HCT116 (cell line): ENCODE measurements at regions not wholly inside any gene's neighbourhood (a gene's known extent, or its start where the extent isn't known, plus 50 kb on each side); places are given as distances from the start of the nearest gene placed in this dataset.

ENCODE experiments used
- ATAC-seq: fragments of 200-7000 bp; cut with Tn5 transposase; 2 replicates; pipeline ENCODE4 v1.9.1; 2020; ENCODE audit warnings: mild to moderate bottlenecking, moderate library complexity
- BruUV-seq: library from RNA; stranded (reverse); fragments of 400-500 nt; replicated peaks from 2 replicates; lab custom pipeline; 2021; lab: Mats Ljungman, UMichigan
- CTCF ChIA-PET: fragments of 300-600 bp; sonication (Branson Sonifier 250); formaldehyde crosslinking; loops from one replicate; lab custom pipeline; 2021; ENCODE audit warnings: antibody characterized with exemption; lab: Charles Lee
- POLR2A ChIA-PET: fragments of 300-600, 350-600 bp; sonication (Branson Sonifier 250); formaldehyde crosslinking; loops from one replicate; lab custom pipeline; 2021; ENCODE audit warnings: antibody characterized with exemption; lab: Charles Lee
- RAD21 ChIA-PET, 2 experiments: fragments of 300-600 bp; sonication (Branson Sonifier 250); formaldehyde crosslinking; loops; one replicate each; lab custom pipeline; 2023; ENCODE audit warnings: low total read pairs in 2 of 2; ENCODE audit not compliant: uncharacterized antibody in 2 of 2, unreplicated experiment in 2 of 2, low non-redundant PET in 1 of 2; lab: Charles Lee
- DNase-seq: peaks from one replicate; pipeline ENCODE4 v3.0.0-alpha.2; 2010; ENCODE audit warnings: low read depth, low spot score
- H2AFZ ChIP-seq: fragments of 200-600 bp; shearing (Covaris generic), sonication (generic); 2 replicates; pipeline ENCODE4 v1.6.1; 2017; ENCODE audit warnings: low read depth, mixed run types, mixed read lengths, antibody characterized with exemption, low read length; ENCODE audit not compliant: poor library complexity, severe bottlenecking
- H3K27ac ChIP-seq: 2 replicates; pipeline ENCODE4 v1.5.1; 2012; ENCODE audit warnings: low read depth, low read length
- H3K27me3 ChIP-seq: fragments of 200-600 bp; sonication (generic); 2 replicates; pipeline ENCODE4 v1.6.1; 2016; ENCODE audit warnings: mixed run types, low read length, mixed read lengths; ENCODE audit not compliant: insufficient read depth
- H3K36me3 ChIP-seq, 2 experiments: fragments of 200-500 bp in 1 of 2; fragments of 200-600 bp in 1 of 2; sonication (Bioruptor generic) in 1 of 2; sonication (generic) in 1 of 2; 2 replicates each; pipeline versions ENCODE4 v1.5.1 to v1.6.1; 2014 to 2016; ENCODE audit warnings: low read length in 2 of 2, inconsistent platforms in 1 of 2, mixed read lengths in 1 of 2, mixed run types in 1 of 2; ENCODE audit not compliant: insufficient read depth in 2 of 2, control insufficient read depth in 1 of 2
- H3K4me1 ChIP-seq, 2 experiments: fragments of 200-600 bp in 1 of 2; sonication (generic) in 1 of 2; 2 replicates each; pipeline versions ENCODE4 v1.5.1 to v1.6.1; 2012 to 2017; ENCODE audit warnings: low read length in 2 of 2, inconsistent platforms in 1 of 2, mild to moderate bottlenecking in 1 of 2, mixed read lengths in 1 of 2, mixed run types in 1 of 2, moderate library complexity in 1 of 2; ENCODE audit not compliant: insufficient read depth in 2 of 2, control insufficient read depth in 1 of 2
- H3K4me2 ChIP-seq: fragments of 200-600 bp; sonication (generic); 2 replicates; pipeline ENCODE4 v1.6.1; 2017; ENCODE audit warnings: mixed run types, low read length, mixed read lengths
- H3K4me3 ChIP-seq, 2 experiments: fragments of 200-600 bp in 1 of 2; sonication (generic) in 1 of 2; replicated peaks in 1 of 2; 2 replicates each; pipeline ENCODE4 v1.5.1; 2011 to 2016; ENCODE audit warnings: low read length in 2 of 2, control low read depth in 1 of 2, low read depth in 1 of 2, mild to moderate bottlenecking in 1 of 2, mixed read lengths in 1 of 2, mixed run types in 1 of 2
- H3K79me2 ChIP-seq: fragments of 200-600 bp; sonication (generic); 2 replicates; pipeline ENCODE4 v1.6.1; 2017; ENCODE audit warnings: mild to moderate bottlenecking, mixed run types, low read length, moderate library complexity, mixed read lengths; ENCODE audit not compliant: insufficient read depth
- H3K9ac ChIP-seq: fragments of 200-600 bp; sonication (generic); 2 replicates; pipeline ENCODE4 v1.6.1; 2016; ENCODE audit warnings: low read length, mixed read lengths
- H3K9me2 ChIP-seq: fragments of 200-600 bp; sonication (generic), shearing (Covaris generic); 2 replicates; pipeline ENCODE4 v1.6.1; 2017; ENCODE audit warnings: mixed run types, mild to moderate bottlenecking, moderate library complexity; ENCODE audit not compliant: insufficient read depth
- H3K9me3 ChIP-seq, 2 experiments: fragments of 200-500 bp in 1 of 2; fragments of 200-600 bp in 1 of 2; sonication (Bioruptor generic) in 1 of 2; sonication (generic) in 1 of 2; 2 replicates each; pipeline ENCODE4 v1.6.1; 2014 to 2017; ENCODE audit warnings: low read length in 2 of 2, mixed read lengths in 2 of 2, inconsistent platforms in 1 of 2, low read depth in 1 of 2, mild to moderate bottlenecking in 1 of 2, mixed run types in 1 of 2, moderate library complexity in 1 of 2; ENCODE audit not compliant: control insufficient read depth in 1 of 2, insufficient read depth in 1 of 2
- H4K20me1 ChIP-seq: fragments of 200-600 bp; sonication (generic), shearing (Covaris generic); 2 replicates; pipeline ENCODE4 v1.6.1; 2017; ENCODE audit warnings: mixed run types, mild to moderate bottlenecking, moderate library complexity; ENCODE audit not compliant: insufficient read depth
- CBX3 ChIP-seq: IDR thresholded peaks from 2 replicates; pipeline ENCODE4 v1.6.1; 2012; ENCODE audit warnings: low read depth
- CEBPB ChIP-seq: IDR thresholded peaks from 2 replicates; pipeline ENCODE4 v1.6.1; 2012; ENCODE audit warnings: low read depth
- CTCF ChIP-seq, 3 experiments: fragments of 200-600 bp in 1 of 3; sonication (generic) in 1 of 3; IDR thresholded peaks in 2 of 3; conservative IDR thresholded peaks in 1 of 3; 2 replicates each; pipeline ENCODE4 v1.5.1; 2012 to 2017; ENCODE audit warnings: low read depth in 2 of 3, low read length in 2 of 3, antibody characterized with exemption in 1 of 3, borderline replicate concordance in 1 of 3, control low read depth in 1 of 3, mild to moderate bottlenecking in 1 of 3, mixed read lengths in 1 of 3, mixed run types in 1 of 3, moderate library complexity in 1 of 3; ENCODE audit not compliant: insufficient read depth in 1 of 3
- EGR1 ChIP-seq: IDR thresholded peaks from 2 replicates; pipeline ENCODE4 v1.6.1; 2012; ENCODE audit warnings: low read depth
- EZH2 ChIP-seq: fragments of 200-600 bp; sonication (generic); IDR thresholded peaks from 2 replicates; pipeline ENCODE4 v1.6.1; 2017; ENCODE audit warnings: antibody characterized with exemption, mixed run types
- EZH2phosphoT487 ChIP-seq: fragments of 200-600 bp; IDR thresholded peaks from 2 replicates; pipeline ENCODE4 v1.6.1; 2018; ENCODE audit warnings: antibody characterized with exemption, borderline replicate concordance
- JUND ChIP-seq: IDR thresholded peaks from 2 replicates; pipeline ENCODE4 v1.6.1; 2012
- POLR2AphosphoS5 ChIP-seq: IDR thresholded peaks from 2 replicates; pipeline ENCODE4 v1.6.1; 2011; ENCODE audit warnings: mild to moderate bottlenecking, low read depth, low read length, moderate library complexity
- RAD21 ChIP-seq: IDR thresholded peaks from 2 replicates; pipeline ENCODE4 v1.6.1; 2012; ENCODE audit warnings: low read depth, mild to moderate bottlenecking
- SIN3A ChIP-seq: IDR thresholded peaks from 2 replicates; pipeline ENCODE4 v1.6.1; 2012; ENCODE audit warnings: low read depth
- SP1 ChIP-seq: IDR thresholded peaks from 2 replicates; pipeline ENCODE4 v1.6.1; 2012; ENCODE audit warnings: low read depth
- TCF7L2 ChIP-seq: IDR thresholded peaks from 2 replicates; pipeline ENCODE4 v1.7.0; 2011; ENCODE audit warnings: borderline replicate concordance, inconsistent platforms; ENCODE audit not compliant: insufficient read depth, insufficient read length; ENCODE audit errors: extremely low read depth
- ZFX ChIP-seq: fragments of 450-650 bp; IDR thresholded peaks from 2 replicates; pipeline ENCODE4 v1.6.1; 2017
- intact Hi-C: fragments of 100-400 bp; cut with micrococcal nuclease; formaldehyde crosslinking; loops from 2 replicates; pipeline ENCODE4 v1.10.0; 2022
- TF ChIP-seq, protein P1 (sequence below): IDR thresholded peaks from 2 replicates; pipeline ENCODE4 v1.6.1; 2012
- TF ChIP-seq, protein P2 (sequence below): IDR thresholded peaks from 2 replicates; pipeline ENCODE4 v1.6.1; 2011; ENCODE audit warnings: mild to moderate bottlenecking, low read length, moderate library complexity; ENCODE audit not compliant: insufficient replicate concordance; ENCODE audit errors: extremely low read depth
- TF ChIP-seq, protein P3 (sequence below): IDR thresholded peaks from 2 replicates; pipeline ENCODE4 v1.6.1; 2012

DNA sequence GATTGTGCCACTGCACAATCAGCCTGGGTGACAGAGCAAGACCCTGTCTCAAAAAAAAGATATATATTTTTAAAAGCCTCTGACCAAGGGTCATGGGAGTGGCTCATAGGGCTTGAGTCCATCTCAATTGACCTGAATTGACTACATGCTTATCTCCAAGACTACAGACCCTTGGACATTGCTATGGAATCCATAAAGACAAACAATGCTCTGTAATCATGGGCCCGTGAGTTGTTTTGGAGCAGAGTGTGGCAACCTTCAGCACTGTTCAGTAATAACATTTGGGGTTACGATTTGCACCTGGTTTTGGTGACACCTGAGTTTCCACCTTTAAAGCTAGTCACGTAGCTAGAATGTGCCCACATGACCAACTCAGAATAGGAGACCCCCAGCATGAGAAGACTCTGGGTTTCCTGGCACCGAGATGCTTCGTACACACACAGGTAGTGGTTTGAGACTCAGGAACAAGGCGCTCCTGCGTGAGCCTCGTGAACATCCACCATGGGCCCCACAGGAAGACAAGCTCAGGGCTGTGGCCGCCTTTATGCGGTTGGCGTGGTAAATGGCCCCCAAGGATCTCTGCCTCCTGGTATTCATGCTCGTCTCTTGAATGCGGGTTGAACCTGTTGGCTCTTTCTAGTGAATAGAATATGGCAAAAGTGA, 66.6 kb upstream of the RPH3AL start:
- Histone ChIP-seq H3K4me2 (no peak overlapping the region), H2AFZ (no peak overlapping the region), H3K9me2 (no peaks in the 10 kb centered on the region)
- POLR2A ChIA-PET, result no interaction called here
- TF ChIP-seq TCF7L2 (no peak), CTCF (IDR thresholded peaks at IDR 0.05 in 2 of 3, conservative IDR thresholded peaks at IDR 0.05 in 1 of 3; ENCODE audit: borderline replicate concordance in 1 of 3, insufficient read depth in 1 of 3, low read depth in 2 of 3, low read length in 2 of 3) (no peak), EGR1 (no peak)
- TF ChIP-seq, all 23 proteins: peak for 0
- BruUV-seq, result no TSS peak
- no peaks in the 10 kb centered on the region for H3K36me3 ChIP-seq
- no peaks in the 10 kb centered on the region for H3K79me2 ChIP-seq
- RAD21 ChIA-PET, result no interaction called here
- no peak for DNase-seq
- no peaks in the 10 kb centered on the region for H4K20me1 ChIP-seq
- no peak for ATAC-seq
- H3K4me1 ChIP-seq, result no peaks in the 10 kb centered on the region
- intact Hi-C loops, result no loop called here
- CTCF ChIA-PET, result no interaction called here
- no peak overlapping the region for H3K27ac ChIP-seq
- H3K4me3 ChIP-seq, result no peak overlapping the region
- no peak overlapping the region for H3K9ac ChIP-seq
- no peaks in the 10 kb centered on the region for H3K9me3 ChIP-seq
- H3K27me3 ChIP-seq, result no peaks in the 10 kb centered on the region

DNA sequence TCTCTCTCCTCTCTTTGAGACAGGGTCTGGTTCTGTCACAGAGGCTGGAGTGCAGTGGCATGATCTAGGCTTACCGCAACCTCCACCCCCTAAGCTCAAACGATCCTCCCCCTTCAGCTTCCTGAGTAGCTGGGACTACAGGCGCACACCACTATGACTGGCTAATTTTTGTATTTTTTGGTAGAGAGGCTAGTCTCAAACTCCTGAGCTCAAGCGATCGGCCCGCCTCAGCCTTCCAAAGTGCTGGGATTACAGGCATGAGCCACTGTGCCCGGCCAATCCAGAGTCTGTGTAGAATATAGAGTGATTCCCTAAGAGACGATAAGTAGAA, 65.8 kb upstream of the RPH3AL start:
- Histone ChIP-seq H3K9ac (no peak overlapping the region), H3K9me2 (no peaks in the 10 kb centered on the region), H3K4me3 (no peak overlapping the region), H3K36me3 (no peaks in the 10 kb centered on the region), H3K4me2 (no peak overlapping the region)
- CTCF ChIA-PET, result no interaction called here
- intact Hi-C loops, result no loop called here
- TF ChIP-seq RAD21, result no peak
- TF ChIP-seq, protein P1, sequence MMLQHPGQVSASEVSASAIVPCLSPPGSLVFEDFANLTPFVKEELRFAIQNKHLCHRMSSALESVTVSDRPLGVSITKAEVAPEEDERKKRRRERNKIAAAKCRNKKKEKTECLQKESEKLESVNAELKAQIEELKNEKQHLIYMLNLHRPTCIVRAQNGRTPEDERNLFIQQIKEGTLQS, result no peak
- TF ChIP-seq JUND, result no peak
- TF ChIP-seq TCF7L2, result no peak
- TF ChIP-seq, protein P2, sequence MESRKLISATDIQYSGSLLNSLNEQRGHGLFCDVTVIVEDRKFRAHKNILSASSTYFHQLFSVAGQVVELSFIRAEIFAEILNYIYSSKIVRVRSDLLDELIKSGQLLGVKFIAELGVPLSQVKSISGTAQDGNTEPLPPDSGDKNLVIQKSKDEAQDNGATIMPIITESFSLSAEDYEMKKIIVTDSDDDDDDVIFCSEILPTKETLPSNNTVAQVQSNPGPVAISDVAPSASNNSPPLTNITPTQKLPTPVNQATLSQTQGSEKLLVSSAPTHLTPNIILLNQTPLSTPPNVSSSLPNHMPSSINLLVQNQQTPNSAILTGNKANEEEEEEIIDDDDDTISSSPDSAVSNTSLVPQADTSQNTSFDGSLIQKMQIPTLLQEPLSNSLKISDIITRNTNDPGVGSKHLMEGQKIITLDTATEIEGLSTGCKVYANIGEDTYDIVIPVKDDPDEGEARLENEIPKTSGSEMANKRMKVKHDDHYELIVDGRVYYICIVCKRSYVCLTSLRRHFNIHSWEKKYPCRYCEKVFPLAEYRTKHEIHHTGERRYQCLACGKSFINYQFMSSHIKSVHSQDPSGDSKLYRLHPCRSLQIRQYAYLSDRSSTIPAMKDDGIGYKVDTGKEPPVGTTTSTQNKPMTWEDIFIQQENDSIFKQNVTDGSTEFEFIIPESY, result no peak
- no peak for TF ChIP-seq CBX3
- TF ChIP-seq SIN3A, result no peak
- no peak for TF ChIP-seq EZH2phosphoT487
- no peak for TF ChIP-seq POLR2AphosphoS5
- TF ChIP-seq SP1, result no peak
- TF ChIP-seq ZFX, result no peak
- no peak for TF ChIP-seq EZH2
- no peak for TF ChIP-seq CEBPB
- TF ChIP-seq, protein P3, sequence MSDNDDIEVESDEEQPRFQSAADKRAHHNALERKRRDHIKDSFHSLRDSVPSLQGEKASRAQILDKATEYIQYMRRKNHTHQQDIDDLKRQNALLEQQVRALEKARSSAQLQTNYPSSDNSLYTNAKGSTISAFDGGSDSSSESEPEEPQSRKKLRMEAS, result no peak
- TF ChIP-seq, all 23 proteins: peak for 0
- Histone ChIP-seq H4K20me1 (no peaks in the 10 kb centered on the region), H3K9me3 (no peaks in the 10 kb centered on the region), H2AFZ (no peak overlapping the region), H3K27me3 (no peaks in the 10 kb centered on the region), H3K4me1 (no peaks in the 10 kb centered on the region), H3K79me2 (no peaks in the 10 kb centered on the region), H3K27ac (no peak overlapping the region)
- DNase-seq (no peak), ATAC-seq (no peak)
- no TSS peak for BruUV-seq
- ChIA-PET POLR2A (no interaction called here), RAD21 (no interaction called here)
